Caco-2 (cell line): ENCODE measurements at regions not wholly inside any gene's neighbourhood (a gene's known extent, or its start where the extent isn't known, plus 50 kb on each side); places are given as distances from the start of the nearest gene placed in this dataset.

Experiments
- BruUV-seq: library from RNA; stranded (reverse); fragments of 400-500 nt; replicated peaks from 2 replicates; lab custom pipeline; 2021; lab: Mats Ljungman, UMichigan
- CTCF ChIA-PET: fragments of 300-600 bp; sonication (Branson Sonifier 250); formaldehyde crosslinking; loops from one replicate; lab custom pipeline; 2022; ENCODE audit warnings: antibody characterized with exemption; lab: Charles Lee
- POLR2A ChIA-PET: fragments of 300-600 bp; sonication (Branson Sonifier 250); formaldehyde crosslinking; loops from one replicate; lab custom pipeline; 2022; ENCODE audit warnings: antibody characterized with exemption; lab: Charles Lee
- DNase-seq, 2 experiments: peaks; one replicate each; pipeline versions ENCODE4 v3.0.0 to v3.0.0-alpha.2; 2020 to 2022
- H3K27me3 ChIP-seq: replicated peaks from 2 replicates; pipeline ENCODE4 v1.6.0; 2011; ENCODE audit warnings: low read length; ENCODE audit not compliant: control insufficient read depth, insufficient read depth
- H3K36me3 ChIP-seq: 2 replicates; pipeline ENCODE4 v1.5.1; 2011; ENCODE audit warnings: low read length; ENCODE audit not compliant: control insufficient read depth, insufficient read depth
- H3K4me1 ChIP-seq: fragments of 250-450 bp; sonication (Bioruptor Pico); 2 replicates; pipeline ENCODE4 v1.5.1; 2020; ENCODE audit warnings: mild to moderate bottlenecking
- H3K4me3 ChIP-seq: 2 replicates; pipeline ENCODE4 v1.5.1; 2011; ENCODE audit warnings: low read depth, mild to moderate bottlenecking, control low read depth, low read length
- H3K9me3 ChIP-seq: fragments of 250-450 bp; sonication (Bioruptor Pico); 2 replicates; pipeline ENCODE4 v1.5.1; 2020; ENCODE audit warnings: mild to moderate bottlenecking, moderate library complexity
- H3K27ac Mint-ChIP-seq: one replicate; pipeline ENCODE4 v1.8.0; 2022; ENCODE audit warnings: mixed read lengths; ENCODE audit not compliant: unreplicated experiment
- H3K27me3 Mint-ChIP-seq: one replicate; pipeline ENCODE4 v1.8.0; 2022; ENCODE audit warnings: mixed read lengths; ENCODE audit not compliant: insufficient read depth, unreplicated experiment
- H3K36me3 Mint-ChIP-seq: one replicate; pipeline ENCODE4 v1.8.0; 2022; ENCODE audit warnings: mild to moderate bottlenecking, mixed read lengths; ENCODE audit not compliant: insufficient read depth, unreplicated experiment
- H3K4me1 Mint-ChIP-seq: one replicate; pipeline ENCODE4 v1.8.0; 2022; ENCODE audit warnings: low read depth, mixed read lengths; ENCODE audit not compliant: unreplicated experiment
- H3K4me3 Mint-ChIP-seq: one replicate; pipeline ENCODE4 v1.8.0; 2022; ENCODE audit warnings: mild to moderate bottlenecking, moderate library complexity, mixed read lengths; ENCODE audit not compliant: unreplicated experiment
- H3K9me3 Mint-ChIP-seq: one replicate; pipeline ENCODE4 v1.8.0; 2022; ENCODE audit warnings: mixed read lengths; ENCODE audit not compliant: unreplicated experiment
- CTCF ChIP-seq, 2 experiments: fragments of 200-600 bp in 1 of 2; IDR thresholded peaks; 1 replicate in 1 of 2; 2 replicates in 1 of 2; pipeline versions ENCODE4 v1.5.1 to v1.8.0; 2011 to 2022; ENCODE audit warnings: antibody characterized with exemption in 1 of 2, control low read depth in 1 of 2, inconsistent platforms in 1 of 2, low read depth in 1 of 2, low read length in 1 of 2, mild to moderate bottlenecking in 1 of 2, moderate library complexity in 1 of 2; ENCODE audit not compliant: insufficient read depth in 1 of 2, severe bottlenecking in 1 of 2, unreplicated experiment in 1 of 2
- intact Hi-C: fragments of 100-400 bp; cut with micrococcal nuclease; formaldehyde crosslinking; loops from one replicate; pipeline ENCODE4 v1.10.0; 2022; ENCODE audit not compliant: unreplicated experiment

GRCh38 chr2:58928973-58929372 is 687.8 kb upstream of the FANCL start:
- no peak overlapping the region for H3K4me3 ChIP-seq
- ChIA-PET CTCF (no interaction called here), POLR2A (no interaction called here)
- no peak for DNase-seq
- Mint-ChIP-seq H3K27ac (no peak overlapping the region), H3K9me3 (peaks cover 10% of the 10 kb centered on the region), H3K36me3 (no peaks in the 10 kb centered on the region), H3K4me3 (no peak overlapping the region), H3K4me1 (peaks cover 7% of the 10 kb centered on the region), H3K27me3 (peaks cover 2% of the 10 kb centered on the region)
- intact Hi-C loops, result no loop called here
- H3K36me3 ChIP-seq, result no peaks in the 10 kb centered on the region
- no peaks in the 10 kb centered on the region for H3K9me3 ChIP-seq
- H3K4me1 ChIP-seq, result no peaks in the 10 kb centered on the region
- no peaks in the 10 kb centered on the region for H3K27me3 ChIP-seq
- TF ChIP-seq CTCF (IDR thresholded peaks at IDR 0.05; ENCODE audit: insufficient read depth in 1 of 2, low read depth in 1 of 2, low read length in 1 of 2, severe bottlenecking in 1 of 2, unreplicated experiment in 1 of 2), result no peak
- BruUV-seq, result no TSS peak

- H3K4me1 ChIP-seq, result no peaks in the 10 kb centered on the region
- peaks cover 7% of the 10 kb centered on the region for H3K4me1 Mint-ChIP-seq
- no peaks in the 10 kb centered on the region for H3K36me3 Mint-ChIP-seq
- H3K4me3 ChIP-seq, result no peak overlapping the region
- POLR2A ChIA-PET, result no interaction called here
- intact Hi-C loops, result no loop called here
- peaks cover 10% of the 10 kb centered on the region for H3K9me3 Mint-ChIP-seq
- H3K27ac Mint-ChIP-seq, result no peak overlapping the region
- H3K9me3 ChIP-seq, result no peaks in the 10 kb centered on the region
- no peaks in the 10 kb centered on the region for H3K36me3 ChIP-seq
- no TSS peak for BruUV-seq
- peaks cover 2% of the 10 kb centered on the region for H3K27me3 Mint-ChIP-seq
- CTCF ChIA-PET, result no interaction called here
- no peak for DNase-seq
- no peaks in the 10 kb centered on the region for H3K27me3 ChIP-seq
- TF ChIP-seq CTCF (IDR thresholded peaks at IDR 0.05; ENCODE audit: insufficient read depth in 1 of 2, low read depth in 1 of 2, low read length in 1 of 2, severe bottlenecking in 1 of 2, unreplicated experiment in 1 of 2), result no peak
- no peak overlapping the region for H3K4me3 Mint-ChIP-seq
Observed at GRCh38 chr2:58928391-58928790, 687.3 kb upstream of the FANCL start.

GRCh38 chr2:58926112-58926511 is 685.0 kb upstream of the FANCL start:
- intact Hi-C loops, result no loop called here
- BruUV-seq, result no TSS peak
- H3K4me1 ChIP-seq, result no peaks in the 10 kb centered on the region
- no peaks in the 10 kb centered on the region for H3K9me3 ChIP-seq
- no peak overlapping the region for H3K4me3 Mint-ChIP-seq
- H3K4me3 ChIP-seq, result no peak overlapping the region
- no peak for DNase-seq
- no peaks in the 10 kb centered on the region for H3K36me3 Mint-ChIP-seq
- H3K27ac Mint-ChIP-seq, result no peak overlapping the region
- no peaks in the 10 kb centered on the region for H3K27me3 ChIP-seq
- peaks cover 10% of the 10 kb centered on the region for H3K9me3 Mint-ChIP-seq
- H3K4me1 Mint-ChIP-seq, result peaks cover 14% of the 10 kb centered on the region
- no peak for TF ChIP-seq CTCF (IDR thresholded peaks at IDR 0.05; ENCODE audit: insufficient read depth in 1 of 2, low read depth in 1 of 2, low read length in 1 of 2, severe bottlenecking in 1 of 2, unreplicated experiment in 1 of 2)
- no peaks in the 10 kb centered on the region for H3K27me3 Mint-ChIP-seq
- ChIA-PET POLR2A (no interaction called here), CTCF (no interaction called here)
- no peaks in the 10 kb centered on the region for H3K36me3 ChIP-seq
